Gastroesophageal sphincter (tissue), 3 donors: ENCODE measurements at regions not wholly inside any gene's neighbourhood (a gene's known extent, or its start where the extent isn't known, plus 50 kb on each side); places are given as distances from the start of the nearest gene placed in this dataset.

Experiments used
- CTCF ChIP-seq, 4 experiments: fragments of 200-600 bp in 2 of 4; fragments of 450-650 bp in 2 of 4; sonication (generic) in 1 of 4; IDR thresholded peaks; one replicate each; pipeline ENCODE4 v1.5.1; 2017 to 2019; ENCODE audit warnings: antibody characterized with exemption in 4 of 4, mild to moderate bottlenecking in 2 of 4, moderate library complexity in 2 of 4
- EP300 ChIP-seq: sonication (generic); formaldehyde crosslinking; IDR thresholded peaks from one replicate; pipeline ENCODE4 v1.6.1; 2017; ENCODE audit warnings: antibody characterized with exemption, mild to moderate bottlenecking
- POLR2A ChIP-seq, 2 donors: fragments of 450-650 bp; IDR thresholded peaks; one replicate each; pipeline ENCODE4 v1.6.1; 2017; ENCODE audit warnings: antibody characterized with exemption in 2 of 2, mild to moderate bottlenecking in 2 of 2, moderate library complexity in 1 of 2
- POLR2AphosphoS5 ChIP-seq: sonication (generic); formaldehyde crosslinking; IDR thresholded peaks from one replicate; pipeline ENCODE4 v1.6.1; 2017; ENCODE audit warnings: antibody characterized with exemption

GRCh38 chr1:222033450-222033849 is 291.6 kb upstream of the DUSP10 start:
- no peak for TF ChIP-seq EP300
- TF ChIP-seq CTCF (IDR thresholded peaks at IDR 0.05), result no peak
- no peak for TF ChIP-seq POLR2AphosphoS5
- TF ChIP-seq POLR2A (IDR thresholded peaks at IDR 0.05), result no peak
